ENCODE measurements at regions not wholly inside any gene's neighbourhood (a gene's known extent, or its start where the extent isn't known, plus 50 kb on each side); places are given as distances from the start of the nearest gene placed in this dataset.

DNA sequence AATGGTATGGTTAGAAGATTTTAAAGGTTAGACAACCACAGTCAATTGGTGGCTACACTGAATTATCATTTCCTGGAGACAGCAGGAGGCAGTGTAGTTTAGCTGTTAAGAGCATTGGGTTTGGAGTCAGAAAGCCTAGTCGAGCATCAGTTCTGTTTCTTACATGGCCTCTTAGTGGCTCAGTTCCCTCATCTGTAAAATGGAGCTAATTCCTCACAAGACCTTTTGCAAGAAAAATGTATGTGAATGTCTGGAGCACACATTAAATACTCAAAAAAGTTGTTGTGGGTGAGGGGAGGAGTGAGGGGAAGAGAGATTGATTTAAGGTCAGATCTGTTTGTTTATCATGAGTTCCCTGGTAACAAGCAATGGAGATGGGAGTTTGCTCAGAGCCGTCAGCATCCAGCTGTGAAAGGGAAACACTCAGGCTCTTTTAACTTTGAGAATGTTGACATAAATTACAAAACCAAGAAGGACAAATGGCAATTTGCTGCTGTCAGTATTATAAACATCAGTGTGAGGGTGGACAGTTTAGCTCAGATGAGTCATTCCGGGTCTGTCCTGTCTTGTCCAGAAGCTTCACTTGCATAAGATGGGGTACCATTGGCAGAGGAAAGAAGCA, 98.2 kb upstream of the PGRMC2 start (continued):
- TF ChIP-seq, protein P1, sequence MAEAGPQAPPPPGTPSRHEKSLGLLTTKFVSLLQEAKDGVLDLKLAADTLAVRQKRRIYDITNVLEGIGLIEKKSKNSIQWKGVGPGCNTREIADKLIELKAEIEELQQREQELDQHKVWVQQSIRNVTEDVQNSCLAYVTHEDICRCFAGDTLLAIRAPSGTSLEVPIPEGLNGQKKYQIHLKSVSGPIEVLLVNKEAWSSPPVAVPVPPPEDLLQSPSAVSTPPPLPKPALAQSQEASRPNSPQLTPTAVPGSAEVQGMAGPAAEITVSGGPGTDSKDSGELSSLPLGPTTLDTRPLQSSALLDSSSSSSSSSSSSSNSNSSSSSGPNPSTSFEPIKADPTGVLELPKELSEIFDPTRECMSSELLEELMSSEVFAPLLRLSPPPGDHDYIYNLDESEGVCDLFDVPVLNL (CRISPR knock-in tag; IDR thresholded peaks at IDR 0.05; ENCODE audit: low read depth): no peak
- TF ChIP-seq ZSCAN29 (IDR thresholded peaks at IDR 0.05) (no peak), NFXL1 (CRISPR knock-in tag; IDR thresholded peaks at IDR 0.05) (no peak), CHD2 (IDR thresholded peaks at IDR 0.05; ENCODE audit: low read depth, low read length) (no peak), GABPA (tag; conservative IDR thresholded peaks at IDR 0.05; ENCODE audit: low read depth) (no peak), TAF15 (IDR thresholded peaks at IDR 0.05; ENCODE audit: low read depth, low read length) (no peak), BRD4 (IDR thresholded peaks at IDR 0.05) (no peak), PCBP1 (IDR thresholded peaks at IDR 0.05; ENCODE audit: low read depth, low read length, poor library complexity, severe bottlenecking) (no peak)
- TF ChIP-seq, protein P2, sequence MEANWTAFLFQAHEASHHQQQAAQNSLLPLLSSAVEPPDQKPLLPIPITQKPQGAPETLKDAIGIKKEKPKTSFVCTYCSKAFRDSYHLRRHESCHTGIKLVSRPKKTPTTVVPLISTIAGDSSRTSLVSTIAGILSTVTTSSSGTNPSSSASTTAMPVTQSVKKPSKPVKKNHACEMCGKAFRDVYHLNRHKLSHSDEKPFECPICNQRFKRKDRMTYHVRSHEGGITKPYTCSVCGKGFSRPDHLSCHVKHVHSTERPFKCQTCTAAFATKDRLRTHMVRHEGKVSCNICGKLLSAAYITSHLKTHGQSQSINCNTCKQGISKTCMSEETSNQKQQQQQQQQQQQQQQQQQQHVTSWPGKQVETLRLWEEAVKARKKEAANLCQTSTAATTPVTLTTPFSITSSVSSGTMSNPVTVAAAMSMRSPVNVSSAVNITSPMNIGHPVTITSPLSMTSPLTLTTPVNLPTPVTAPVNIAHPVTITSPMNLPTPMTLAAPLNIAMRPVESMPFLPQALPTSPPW (CRISPR knock-in tag; IDR thresholded peaks at IDR 0.05): no peak
- TF ChIP-seq, protein P3, sequence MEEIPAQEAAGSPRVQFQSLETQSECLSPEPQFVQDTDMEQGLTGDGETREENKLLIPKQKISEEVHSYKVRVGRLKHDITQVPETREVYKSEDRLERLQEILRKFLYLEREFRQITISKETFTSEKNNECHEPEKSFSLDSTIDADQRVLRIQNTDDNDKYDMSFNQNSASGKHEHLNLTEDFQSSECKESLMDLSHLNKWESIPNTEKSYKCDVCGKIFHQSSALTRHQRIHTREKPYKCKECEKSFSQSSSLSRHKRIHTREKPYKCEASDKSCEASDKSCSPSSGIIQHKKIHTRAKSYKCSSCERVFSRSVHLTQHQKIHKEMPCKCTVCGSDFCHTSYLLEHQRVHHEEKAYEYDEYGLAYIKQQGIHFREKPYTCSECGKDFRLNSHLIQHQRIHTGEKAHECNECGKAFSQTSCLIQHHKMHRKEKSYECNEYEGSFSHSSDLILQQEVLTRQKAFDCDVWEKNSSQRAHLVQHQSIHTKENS (CRISPR knock-in tag; IDR thresholded peaks at IDR 0.05): no peak
- TF ChIP-seq, protein P4, sequence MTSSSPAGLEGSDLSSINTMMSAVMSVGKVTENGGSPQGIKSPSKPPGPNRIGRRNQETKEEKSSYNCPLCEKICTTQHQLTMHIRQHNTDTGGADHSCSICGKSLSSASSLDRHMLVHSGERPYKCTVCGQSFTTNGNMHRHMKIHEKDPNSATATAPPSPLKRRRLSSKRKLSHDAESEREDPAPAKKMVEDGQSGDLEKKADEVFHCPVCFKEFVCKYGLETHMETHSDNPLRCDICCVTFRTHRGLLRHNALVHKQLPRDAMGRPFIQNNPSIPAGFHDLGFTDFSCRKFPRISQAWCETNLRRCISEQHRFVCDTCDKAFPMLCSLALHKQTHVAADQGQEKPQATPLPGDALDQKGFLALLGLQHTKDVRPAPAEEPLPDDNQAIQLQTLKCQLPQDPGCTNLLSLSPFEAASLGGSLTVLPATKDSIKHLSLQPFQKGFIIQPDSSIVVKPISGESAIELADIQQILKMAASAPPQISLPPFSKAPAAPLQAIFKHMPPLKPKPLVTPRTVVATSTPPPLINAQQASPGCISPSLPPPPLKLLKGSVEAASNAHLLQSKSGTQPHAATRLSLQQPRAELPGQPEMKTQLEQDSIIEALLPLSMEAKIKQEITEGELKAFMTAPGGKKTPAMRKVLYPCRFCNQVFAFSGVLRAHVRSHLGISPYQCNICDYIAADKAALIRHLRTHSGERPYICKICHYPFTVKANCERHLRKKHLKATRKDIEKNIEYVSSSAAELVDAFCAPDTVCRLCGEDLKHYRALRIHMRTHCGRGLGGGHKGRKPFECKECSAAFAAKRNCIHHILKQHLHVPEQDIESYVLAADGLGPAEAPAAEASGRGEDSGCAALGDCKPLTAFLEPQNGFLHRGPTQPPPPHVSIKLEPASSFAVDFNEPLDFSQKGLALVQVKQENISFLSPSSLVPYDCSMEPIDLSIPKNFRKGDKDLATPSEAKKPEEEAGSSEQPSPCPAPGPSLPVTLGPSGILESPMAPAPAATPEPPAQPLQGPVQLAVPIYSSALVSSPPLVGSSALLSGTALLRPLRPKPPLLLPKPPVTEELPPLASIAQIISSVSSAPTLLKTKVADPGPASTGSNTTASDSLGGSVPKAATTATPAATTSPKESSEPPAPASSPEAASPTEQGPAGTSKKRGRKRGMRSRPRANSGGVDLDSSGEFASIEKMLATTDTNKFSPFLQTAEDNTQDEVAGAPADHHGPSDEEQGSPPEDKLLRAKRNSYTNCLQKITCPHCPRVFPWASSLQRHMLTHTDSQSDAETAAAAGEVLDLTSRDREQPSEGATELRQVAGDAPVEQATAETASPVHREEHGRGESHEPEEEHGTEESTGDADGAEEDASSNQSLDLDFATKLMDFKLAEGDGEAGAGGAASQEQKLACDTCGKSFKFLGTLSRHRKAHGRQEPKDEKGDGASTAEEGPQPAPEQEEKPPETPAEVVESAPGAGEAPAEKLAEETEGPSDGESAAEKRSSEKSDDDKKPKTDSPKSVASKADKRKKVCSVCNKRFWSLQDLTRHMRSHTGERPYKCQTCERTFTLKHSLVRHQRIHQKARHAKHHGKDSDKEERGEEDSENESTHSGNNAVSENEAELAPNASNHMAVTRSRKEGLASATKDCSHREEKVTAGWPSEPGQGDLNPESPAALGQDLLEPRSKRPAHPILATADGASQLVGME (CRISPR knock-in tag; IDR thresholded peaks at IDR 0.05): no peak
- TF ChIP-seq, protein P5, sequence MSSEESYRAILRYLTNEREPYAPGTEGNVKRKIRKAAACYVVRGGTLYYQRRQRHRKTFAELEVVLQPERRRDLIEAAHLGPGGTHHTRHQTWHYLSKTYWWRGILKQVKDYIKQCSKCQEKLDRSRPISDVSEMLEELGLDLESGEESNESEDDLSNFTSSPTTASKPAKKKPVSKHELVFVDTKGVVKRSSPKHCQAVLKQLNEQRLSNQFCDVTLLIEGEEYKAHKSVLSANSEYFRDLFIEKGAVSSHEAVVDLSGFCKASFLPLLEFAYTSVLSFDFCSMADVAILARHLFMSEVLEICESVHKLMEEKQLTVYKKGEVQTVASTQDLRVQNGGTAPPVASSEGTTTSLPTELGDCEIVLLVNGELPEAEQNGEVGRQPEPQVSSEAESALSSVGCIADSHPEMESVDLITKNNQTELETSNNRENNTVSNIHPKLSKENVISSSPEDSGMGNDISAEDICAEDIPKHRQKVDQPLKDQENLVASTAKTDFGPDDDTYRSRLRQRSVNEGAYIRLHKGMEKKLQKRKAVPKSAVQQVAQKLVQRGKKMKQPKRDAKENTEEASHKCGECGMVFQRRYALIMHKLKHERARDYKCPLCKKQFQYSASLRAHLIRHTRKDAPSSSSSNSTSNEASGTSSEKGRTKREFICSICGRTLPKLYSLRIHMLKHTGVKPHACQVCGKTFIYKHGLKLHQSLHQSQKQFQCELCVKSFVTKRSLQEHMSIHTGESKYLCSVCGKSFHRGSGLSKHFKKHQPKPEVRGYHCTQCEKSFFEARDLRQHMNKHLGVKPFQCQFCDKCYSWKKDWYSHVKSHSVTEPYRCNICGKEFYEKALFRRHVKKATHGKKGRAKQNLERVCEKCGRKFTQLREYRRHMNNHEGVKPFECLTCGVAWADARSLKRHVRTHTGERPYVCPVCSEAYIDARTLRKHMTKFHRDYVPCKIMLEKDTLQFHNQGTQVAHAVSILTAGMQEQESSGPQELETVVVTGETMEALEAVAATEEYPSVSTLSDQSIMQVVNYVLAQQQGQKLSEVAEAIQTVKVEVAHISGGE (CRISPR knock-in tag; IDR thresholded peaks at IDR 0.05): no peak
